ENCODE measurements at regions not wholly inside any gene's neighbourhood (a gene's known extent, or its start where the extent isn't known, plus 50 kb on each side); places are given as distances from the start of the nearest gene placed in this dataset.

DNA sequence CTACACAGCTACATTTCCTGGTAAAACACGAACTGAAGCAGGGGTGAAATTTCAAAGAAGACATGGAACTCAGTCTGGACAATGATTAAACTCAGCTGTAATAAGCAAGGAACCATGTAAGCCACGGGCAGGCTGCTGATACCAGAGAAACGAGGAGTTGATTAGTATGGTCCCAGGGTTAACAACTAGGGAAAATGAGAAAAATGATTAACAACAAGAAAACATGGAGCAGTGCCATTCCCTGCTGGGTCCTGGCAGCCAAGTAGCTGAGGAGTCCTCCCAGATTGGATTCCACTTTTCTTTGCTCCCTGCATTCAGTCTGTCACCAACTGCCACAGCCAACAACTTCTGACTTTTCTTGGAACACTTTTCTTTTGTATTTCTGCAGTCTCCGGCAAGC, 517.0 kb upstream of the KLHL29 start:
- TF ChIP-seq, protein P1, sequence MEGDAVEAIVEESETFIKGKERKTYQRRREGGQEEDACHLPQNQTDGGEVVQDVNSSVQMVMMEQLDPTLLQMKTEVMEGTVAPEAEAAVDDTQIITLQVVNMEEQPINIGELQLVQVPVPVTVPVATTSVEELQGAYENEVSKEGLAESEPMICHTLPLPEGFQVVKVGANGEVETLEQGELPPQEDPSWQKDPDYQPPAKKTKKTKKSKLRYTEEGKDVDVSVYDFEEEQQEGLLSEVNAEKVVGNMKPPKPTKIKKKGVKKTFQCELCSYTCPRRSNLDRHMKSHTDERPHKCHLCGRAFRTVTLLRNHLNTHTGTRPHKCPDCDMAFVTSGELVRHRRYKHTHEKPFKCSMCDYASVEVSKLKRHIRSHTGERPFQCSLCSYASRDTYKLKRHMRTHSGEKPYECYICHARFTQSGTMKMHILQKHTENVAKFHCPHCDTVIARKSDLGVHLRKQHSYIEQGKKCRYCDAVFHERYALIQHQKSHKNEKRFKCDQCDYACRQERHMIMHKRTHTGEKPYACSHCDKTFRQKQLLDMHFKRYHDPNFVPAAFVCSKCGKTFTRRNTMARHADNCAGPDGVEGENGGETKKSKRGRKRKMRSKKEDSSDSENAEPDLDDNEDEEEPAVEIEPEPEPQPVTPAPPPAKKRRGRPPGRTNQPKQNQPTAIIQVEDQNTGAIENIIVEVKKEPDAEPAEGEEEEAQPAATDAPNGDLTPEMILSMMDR (IDR thresholded peaks at IDR 0.05; ENCODE audit: insufficient read depth, low read length): no peak
- DNase-seq (ENCODE audit: low read depth): no peak
- H3K4me3 ChIP-seq (ENCODE audit: low read depth, low read length): no peak overlapping the region

DNA sequence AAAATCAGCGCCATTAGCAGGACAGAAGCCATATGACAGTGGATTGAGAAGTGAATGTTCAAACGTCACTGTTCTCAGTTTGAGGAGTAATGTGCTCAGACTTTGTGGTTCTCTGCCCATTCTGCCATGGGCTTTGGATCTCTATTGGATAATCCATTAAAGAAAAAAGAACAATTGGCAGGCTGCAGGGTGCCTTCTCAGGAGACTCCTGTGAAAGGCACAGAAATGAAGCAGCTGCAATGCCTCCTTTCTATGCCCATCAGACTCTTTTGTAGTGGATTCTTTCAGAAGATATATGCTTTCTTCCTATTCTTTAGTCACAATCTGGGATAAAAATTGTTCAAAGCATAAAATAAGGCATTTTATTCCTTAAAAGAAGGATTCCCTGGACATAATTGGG, 506.9 kb upstream of the KLHL29 start:
- H3K4me3 ChIP-seq (ENCODE audit: low read depth, low read length): no peak overlapping the region
- TF ChIP-seq, protein P1 (IDR thresholded peaks at IDR 0.05; ENCODE audit: insufficient read depth, low read length): no peak
- no peak for DNase-seq (ENCODE audit: low read depth)

DNA sequence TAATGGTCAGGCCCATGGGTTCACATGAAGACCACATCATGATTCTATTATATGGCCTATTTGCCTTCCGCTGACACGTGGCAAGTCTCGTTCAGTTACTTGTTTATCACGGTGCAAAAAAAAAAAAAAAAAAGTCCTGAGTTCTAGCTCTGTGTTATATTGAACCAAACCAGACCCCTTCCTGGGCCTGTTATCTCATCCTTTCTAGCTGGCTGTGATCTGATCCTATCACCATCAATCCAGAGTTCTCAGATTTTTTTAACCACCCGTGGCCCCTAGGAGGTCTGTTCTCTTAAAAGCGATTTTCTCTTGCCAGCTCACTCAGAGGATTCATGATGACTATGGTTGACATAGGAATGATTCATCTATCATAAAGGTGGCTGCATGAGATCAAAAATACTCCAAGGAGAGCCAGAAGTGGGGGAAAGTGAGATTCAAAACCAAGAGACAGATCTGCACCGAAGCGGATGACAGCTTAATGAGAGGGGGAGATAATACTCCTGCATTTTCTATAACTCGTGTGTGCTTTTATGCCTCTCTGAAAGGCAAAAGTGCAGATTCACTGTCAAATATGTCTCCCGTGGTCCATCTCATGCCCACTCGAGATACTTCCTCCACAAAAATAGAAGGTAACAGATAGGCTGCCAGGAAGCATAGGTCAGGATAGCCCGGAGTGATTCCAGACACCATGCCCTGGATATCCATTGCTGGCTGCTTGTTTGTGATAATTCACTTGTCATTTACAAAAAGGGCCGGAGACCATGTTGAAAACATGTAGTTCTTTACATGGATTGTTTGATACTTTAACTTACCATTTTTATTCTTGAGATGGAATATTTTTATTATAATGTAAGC, 505.7 kb upstream of the KLHL29 start:
- TF ChIP-seq, protein P1 (IDR thresholded peaks at IDR 0.05; ENCODE audit: insufficient read depth, low read length): no peak
- DNase-seq (ENCODE audit: low read depth): no peak
- H3K4me3 ChIP-seq (ENCODE audit: low read depth, low read length): no peak overlapping the region

- TF ChIP-seq, protein P1 (IDR thresholded peaks at IDR 0.05; ENCODE audit: insufficient read depth, low read length): no peak
- DNase-seq (ENCODE audit: low read depth): no peak
These were observed 504.8 kb upstream of the KLHL29 start for GRCh38 chr2:22880161-22880560.

DNA sequence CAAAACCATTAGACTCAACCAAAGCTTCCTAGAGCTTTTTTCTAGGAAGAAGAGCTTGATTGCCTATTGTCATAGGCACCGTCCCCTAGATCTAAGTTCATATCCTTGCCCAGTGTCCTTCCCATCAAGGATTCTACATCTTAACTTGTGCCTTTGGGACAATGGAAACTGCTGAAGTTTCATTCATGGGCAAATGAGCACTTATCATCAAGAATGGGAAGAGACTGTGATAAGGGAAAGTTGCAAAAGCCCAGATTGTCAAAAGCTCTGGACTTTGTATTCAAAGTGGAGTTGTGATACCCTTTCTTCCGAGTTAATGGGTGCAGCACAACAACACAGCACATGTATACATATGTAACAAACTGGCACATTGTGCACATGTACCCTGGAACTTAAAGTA, 503.0 kb upstream of the KLHL29 start:
- DNase-seq (ENCODE audit: low read depth): no peak
- no peak overlapping the region for H3K4me3 ChIP-seq (ENCODE audit: low read depth, low read length)
- TF ChIP-seq, protein P1 (IDR thresholded peaks at IDR 0.05; ENCODE audit: insufficient read depth, low read length): no peak

More at GRCh38 chr2:22880161-22880560, 504.8 kb upstream of the KLHL29 start:
- H3K4me3 ChIP-seq (ENCODE audit: low read depth, low read length): no peak overlapping the region

DNA sequence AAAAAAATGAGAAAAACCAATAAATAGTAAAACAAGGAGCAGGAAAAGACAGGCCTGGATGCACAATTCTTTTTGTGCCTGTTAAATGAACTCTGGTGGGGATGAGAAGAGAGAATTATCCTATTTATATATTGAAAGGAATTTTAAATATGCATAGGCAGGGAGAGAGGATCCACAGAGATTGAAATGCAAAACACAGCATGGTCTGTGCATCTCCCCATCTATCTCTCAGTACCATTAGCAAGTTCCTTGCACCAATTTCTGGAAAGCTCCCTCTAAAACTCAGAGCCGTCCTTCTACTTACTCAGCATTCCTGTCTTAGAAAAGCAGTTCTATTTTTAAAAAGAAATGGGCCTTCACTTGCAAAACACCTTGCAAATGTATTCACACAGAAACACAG, 502.3 kb upstream of the KLHL29 start:
- TF ChIP-seq, protein P1 (IDR thresholded peaks at IDR 0.05; ENCODE audit: insufficient read depth, low read length): no peak
- H3K4me3 ChIP-seq (ENCODE audit: low read depth, low read length): no peak overlapping the region
- DNase-seq (ENCODE audit: low read depth): no peak

Data from fibroblast of the aortic adventitia (primary cell).